ENCODE measurements at regions not wholly inside any gene's neighbourhood (a gene's known extent, or its start where the extent isn't known, plus 50 kb on each side); places are given as distances from the start of the nearest gene placed in this dataset.

DNA sequence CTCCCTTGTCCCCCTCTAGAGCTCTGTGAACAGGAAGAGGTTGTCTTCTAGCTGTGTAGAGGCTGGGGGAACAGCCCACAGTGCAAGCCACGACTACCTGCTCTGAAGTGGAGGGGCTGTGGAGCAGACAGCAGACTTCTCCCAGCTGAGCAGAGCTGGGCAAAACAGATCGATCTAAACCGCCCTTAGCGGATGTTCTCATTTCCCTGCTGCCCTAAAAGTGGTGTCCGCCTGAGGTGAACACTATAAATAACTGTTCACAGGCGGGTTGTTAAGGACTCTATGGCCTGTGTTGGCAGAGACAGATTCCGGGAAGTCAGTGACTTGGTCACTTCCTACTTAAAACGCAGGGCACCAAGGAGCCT, 203.2 kb downstream of the RHOU start:
- TF ChIP-seq EZH2 (IDR thresholded peaks at IDR 0.05; ENCODE audit: borderline replicate concordance, insufficient read depth, low read length, poor library complexity, severe bottlenecking) (no peak), SMC3 (conservative IDR thresholded peaks at IDR 0.05; ENCODE audit: poor library complexity) (no peak), CTCF (IDR thresholded peaks at IDR 0.05; ENCODE audit: poor library complexity, severe bottlenecking) (no peak)
